NCI-H1930 (cell line): ENCODE measurements at regions not wholly inside any gene's neighbourhood (a gene's known extent, or its start where the extent isn't known, plus 50 kb on each side); places are given as distances from the start of the nearest gene placed in this dataset.

Source experiments
- DNase-seq, 2 experiments: peaks; one replicate each; lab custom pipeline; 2025; lab: John Stamatoyannopoulos, UW

- no peak for DNase-seq
These were observed 83.5 kb upstream of the NPY start for GRCh38 chr7:24200407-24200966.

DNA sequence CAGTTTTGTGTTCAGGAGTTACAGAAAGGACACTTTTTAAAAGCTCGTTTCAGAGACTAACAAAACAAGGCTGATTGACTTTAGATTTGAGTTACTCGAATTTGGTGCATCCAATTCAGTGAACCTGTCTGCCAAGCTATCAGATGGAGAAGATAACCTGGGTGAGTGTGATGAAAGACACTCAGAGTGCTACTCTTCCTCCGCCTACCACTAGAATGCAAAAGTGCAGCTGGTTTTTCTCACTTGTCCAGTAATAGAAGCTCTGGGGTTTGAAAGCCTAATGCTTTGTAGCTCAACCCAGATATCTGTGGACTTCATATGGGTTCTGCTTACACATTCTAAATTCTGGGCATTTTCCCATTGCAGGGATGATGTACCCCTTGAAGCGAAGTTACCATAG, 82.8 kb upstream of the NPY start:
- DNase-seq = no peak

GRCh38 chr7:24212073-24212472, 71.9 kb upstream of the NPY start:
- no peak for DNase-seq

DNA sequence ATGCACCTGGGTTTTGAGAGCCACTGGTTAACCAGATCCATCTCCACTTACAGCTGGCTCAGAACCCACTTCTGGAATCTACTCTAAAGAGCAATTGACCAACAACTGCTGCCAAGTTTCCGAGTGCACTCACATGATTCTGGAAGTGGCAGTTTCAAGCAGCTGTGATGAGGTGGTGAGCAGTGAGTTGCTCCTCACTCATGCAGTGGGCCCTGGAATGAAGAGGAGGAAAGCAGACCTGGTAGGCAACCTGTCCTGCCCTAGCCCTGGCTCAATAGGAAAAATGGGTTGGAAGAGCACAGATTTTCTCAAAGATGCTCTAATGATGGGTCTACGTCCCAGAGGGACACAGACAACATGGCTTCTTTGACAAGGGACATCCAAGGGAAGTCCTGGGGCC, 70.7 kb upstream of the NPY start:
- DNase-seq = no peak

DNA sequence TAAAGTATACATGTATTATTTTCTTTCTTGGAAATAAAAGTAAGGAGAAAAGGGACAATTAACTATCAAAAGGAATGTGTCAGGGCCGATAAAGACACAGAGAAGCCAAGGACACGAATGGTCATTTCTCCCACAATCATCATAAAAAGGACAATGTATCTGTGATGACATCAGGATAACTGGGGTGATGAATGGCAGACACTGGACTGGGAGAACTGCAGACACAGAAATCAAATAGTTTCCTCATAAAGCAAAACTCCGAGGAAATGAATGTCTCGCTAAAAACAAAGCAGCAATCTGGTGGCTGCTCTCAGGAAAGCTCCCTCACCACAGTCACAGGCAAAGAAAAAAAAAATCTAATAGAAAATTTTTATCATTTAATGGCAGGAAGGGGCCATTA, 69.3 kb upstream of the NPY start:
- no peak for DNase-seq

DNA sequence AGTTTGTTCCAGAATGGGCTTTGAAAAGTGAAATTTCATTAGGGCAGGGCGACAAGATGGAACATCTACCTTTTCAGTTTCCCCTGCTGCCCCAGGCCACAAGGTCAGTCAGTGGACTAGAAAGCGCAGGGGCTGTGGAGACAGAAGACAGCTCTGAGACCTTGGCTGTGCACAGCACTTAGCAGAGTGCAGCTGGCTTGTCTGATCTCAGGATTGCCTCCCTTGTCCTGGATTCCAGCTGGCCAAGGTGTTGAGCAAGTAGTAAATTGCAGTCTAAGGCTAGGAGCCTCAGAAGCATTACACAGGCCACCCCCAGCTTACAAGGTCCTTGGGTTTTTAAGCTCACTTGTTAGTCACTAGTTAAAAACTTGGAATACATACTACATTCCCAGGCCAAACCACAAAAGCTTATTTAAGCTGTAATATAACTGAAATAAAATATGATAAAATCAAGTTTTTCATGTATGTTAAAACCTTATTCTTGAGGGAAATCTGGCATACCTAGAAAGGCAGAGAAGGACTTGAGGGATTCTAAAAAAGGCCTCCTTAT, 67.3 kb upstream of the NPY start:
- no peak for DNase-seq

DNA sequence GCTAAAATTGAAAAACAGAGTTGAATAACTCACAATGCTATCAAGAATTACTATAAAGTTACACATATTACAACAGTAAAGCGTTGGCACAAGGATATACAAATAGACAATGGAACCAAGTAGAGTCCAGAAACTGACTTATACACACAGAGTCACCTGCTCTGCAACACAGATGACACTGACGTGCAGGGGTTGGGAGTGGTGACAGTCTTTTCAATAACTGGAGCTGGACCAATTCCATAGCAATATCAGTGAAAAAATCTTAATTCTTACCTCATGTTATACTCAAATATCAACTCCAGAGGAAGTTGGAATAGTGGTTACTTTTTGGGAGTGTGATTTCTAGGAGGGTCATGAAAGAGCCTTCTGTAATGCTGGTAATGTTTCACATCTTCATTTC, 62.5 kb upstream of the NPY start:
- DNase-seq = no peak

DNA sequence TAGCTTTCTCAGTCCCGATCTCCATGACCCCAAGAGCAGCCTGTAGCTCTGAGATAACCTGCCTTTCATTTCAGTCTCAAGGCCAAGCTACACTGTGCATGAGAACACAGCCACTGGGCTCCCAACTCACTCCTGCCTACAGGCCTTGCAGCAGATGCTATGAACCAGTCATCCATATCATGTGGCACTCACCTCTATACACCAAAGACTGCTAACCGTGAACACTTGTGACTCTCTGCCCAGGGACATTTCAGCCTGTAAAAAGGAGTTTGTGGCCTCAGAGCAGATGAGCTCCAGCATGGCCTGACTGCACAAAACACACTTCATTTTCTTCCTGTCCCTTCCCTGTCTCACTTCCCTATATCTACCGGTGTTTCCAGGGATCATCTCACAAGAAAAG, 56.9 kb upstream of the NPY start:
- DNase-seq = no peak

- DNase-seq = no peak
These were observed 56.2 kb upstream of the NPY start for GRCh38 chr7:24227603-24228359.

DNA sequence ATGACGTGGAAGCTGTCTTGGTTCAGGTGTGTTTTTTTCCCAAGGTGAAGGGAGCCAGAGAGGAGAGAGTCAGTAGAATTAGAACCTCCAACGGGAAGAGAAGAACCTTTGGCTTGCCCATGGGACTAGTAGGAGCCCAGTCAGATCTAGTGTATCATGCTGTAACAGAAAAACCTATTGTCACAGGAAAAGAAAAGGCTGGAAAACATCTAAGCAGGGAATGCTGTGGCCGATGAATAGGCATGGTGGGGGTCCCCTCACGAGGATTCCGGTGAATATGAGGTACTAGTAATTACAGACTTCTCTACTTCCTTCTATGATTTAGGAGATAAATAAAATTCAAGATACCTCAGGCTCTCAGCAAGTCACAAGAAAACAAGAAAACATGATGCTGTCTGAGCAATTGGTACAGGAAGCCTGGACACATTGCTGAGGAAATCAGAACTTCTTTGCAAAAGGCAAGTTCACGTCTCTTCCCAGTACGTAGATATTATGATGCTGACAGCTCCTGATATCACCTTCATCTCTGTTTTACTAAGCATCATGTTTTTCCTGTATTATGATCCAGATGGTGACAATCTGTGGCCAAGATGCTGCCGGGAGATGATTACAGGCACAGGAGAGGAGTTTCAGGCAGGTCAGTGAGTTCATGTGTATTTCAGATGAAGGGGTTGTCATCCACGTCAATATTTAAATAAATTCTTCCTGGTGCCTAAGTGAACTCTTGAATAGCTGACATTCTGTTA, 54.3 kb upstream of the NPY start:
- no peak for DNase-seq

DNA sequence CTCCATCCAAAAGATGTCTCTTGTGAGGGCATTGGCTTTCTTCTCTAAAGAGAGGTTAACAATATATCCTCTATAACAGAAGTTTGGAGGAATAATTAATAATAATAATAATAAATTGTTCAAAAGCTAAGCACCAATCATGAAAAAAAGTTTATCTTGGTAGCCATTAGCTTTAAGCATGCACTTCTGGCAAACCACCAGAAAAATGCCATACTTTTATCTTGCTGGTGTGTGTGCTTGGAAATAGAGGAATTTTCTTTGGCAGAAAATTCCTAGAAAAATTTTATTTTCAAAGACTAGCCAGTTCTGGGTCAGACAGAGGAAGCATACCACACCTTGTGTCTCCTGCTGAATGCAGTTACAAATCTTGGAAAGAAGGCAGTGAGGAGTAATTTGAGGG, 52.5 kb upstream of the NPY start:
- no peak for DNase-seq

- DNase-seq = no peak
These were observed 50.6 kb upstream of the NPY start for GRCh38 chr7:24233386-24233785.
